ENCODE measurements at regions not wholly inside any gene's neighbourhood (a gene's known extent, or its start where the extent isn't known, plus 50 kb on each side); places are given as distances from the start of the nearest gene placed in this dataset.

DNA sequence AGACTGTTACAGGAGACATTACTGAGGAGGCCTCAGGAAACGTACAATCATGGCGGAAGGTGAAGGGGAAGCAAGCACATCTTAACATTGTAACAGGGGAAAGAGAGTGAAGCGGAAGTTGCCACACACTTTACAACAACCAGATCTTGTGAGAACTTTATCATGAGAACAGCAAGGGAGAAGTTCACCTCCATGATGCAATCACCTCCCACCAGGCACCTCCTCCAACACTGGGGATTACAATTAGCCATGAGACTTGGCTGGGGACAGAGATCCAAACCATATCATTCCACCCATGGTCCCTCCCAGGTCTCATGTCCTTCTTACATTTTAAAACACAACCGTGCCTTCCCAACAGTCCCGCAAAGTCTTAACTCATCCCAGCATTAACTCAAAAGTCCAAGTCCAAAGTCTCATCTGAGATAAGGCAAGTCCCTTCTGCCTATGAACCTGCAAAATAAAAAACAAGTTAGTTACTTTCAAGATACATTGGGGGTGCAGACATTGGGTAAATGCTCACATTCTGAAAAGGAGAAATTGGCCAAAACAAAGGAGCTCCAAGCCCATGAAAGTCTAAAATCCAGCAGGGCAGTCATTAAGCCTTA lies 138.3 kb downstream of the TMEM161B start:
- DNase-seq (ENCODE audit: low read depth): no peak
- TF ChIP-seq, protein P1, sequence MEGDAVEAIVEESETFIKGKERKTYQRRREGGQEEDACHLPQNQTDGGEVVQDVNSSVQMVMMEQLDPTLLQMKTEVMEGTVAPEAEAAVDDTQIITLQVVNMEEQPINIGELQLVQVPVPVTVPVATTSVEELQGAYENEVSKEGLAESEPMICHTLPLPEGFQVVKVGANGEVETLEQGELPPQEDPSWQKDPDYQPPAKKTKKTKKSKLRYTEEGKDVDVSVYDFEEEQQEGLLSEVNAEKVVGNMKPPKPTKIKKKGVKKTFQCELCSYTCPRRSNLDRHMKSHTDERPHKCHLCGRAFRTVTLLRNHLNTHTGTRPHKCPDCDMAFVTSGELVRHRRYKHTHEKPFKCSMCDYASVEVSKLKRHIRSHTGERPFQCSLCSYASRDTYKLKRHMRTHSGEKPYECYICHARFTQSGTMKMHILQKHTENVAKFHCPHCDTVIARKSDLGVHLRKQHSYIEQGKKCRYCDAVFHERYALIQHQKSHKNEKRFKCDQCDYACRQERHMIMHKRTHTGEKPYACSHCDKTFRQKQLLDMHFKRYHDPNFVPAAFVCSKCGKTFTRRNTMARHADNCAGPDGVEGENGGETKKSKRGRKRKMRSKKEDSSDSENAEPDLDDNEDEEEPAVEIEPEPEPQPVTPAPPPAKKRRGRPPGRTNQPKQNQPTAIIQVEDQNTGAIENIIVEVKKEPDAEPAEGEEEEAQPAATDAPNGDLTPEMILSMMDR (IDR thresholded peaks at IDR 0.05; ENCODE audit: control insufficient read depth, insufficient read depth, low read depth, low read length, missing control alignments): no peak
- H3K4me3 ChIP-seq (ENCODE audit: control insufficient read depth, low read depth, low read length): no peak overlapping the region

DNA sequence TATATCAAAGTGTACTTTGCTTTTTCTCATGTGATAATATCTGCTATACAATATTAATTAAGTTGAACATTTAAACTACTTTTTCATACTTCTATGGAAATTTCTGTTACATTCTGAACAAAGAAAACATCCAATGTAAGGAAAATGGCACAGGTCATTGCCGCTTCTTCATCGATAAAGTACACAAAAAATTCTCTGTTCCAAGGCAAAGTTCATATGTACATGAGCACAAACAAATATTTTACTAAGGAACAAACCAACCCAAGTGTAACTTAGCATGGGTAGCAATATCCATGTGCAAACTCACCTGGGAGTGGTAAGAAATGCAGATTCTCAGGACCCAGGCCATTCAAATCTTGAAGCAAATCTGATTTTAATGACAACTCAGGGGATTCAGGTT lies 139.8 kb downstream of the TMEM161B start:
- DNase-seq (ENCODE audit: low read depth): no peak
- TF ChIP-seq, protein P1 (IDR thresholded peaks at IDR 0.05; ENCODE audit: control insufficient read depth, insufficient read depth, low read depth, low read length, missing control alignments): no peak
- no peak overlapping the region for H3K4me3 ChIP-seq (ENCODE audit: control insufficient read depth, low read depth, low read length)

DNA sequence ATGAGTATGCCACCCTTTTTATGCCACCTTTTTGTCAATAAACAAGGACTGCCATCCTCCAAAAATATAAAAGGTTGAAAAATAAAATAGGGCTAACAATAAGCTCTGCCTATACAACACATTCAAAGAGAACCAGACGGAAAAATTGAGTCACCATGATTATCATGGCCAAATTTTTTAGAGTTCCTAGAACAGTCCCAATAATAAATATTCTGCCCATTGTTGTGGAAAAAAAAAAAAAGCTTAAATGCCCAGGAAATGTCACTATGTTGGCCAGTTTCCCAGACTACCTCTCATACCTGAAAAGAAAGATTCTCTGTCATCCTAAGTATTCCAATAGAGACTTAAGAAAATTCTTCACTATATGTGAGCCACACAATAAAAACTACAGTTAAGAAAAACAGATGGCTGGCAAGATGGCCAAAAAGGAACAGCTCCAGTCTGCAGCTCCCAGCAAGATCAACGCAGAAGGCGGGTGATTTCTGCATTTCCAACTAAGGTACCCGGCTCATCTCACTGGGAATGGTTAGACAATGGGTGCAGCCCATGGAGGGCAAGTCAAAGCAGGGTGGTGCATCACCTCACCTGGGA lies 149.0 kb downstream of the TMEM161B start:
- DNase-seq (ENCODE audit: low read depth): no peak
- H3K4me3 ChIP-seq (ENCODE audit: control insufficient read depth, low read depth, low read length): no peak overlapping the region
- TF ChIP-seq, protein P1 (IDR thresholded peaks at IDR 0.05; ENCODE audit: control insufficient read depth, insufficient read depth, low read depth, low read length, missing control alignments): no peak

GRCh38 chr5:88118179-88118578 lies 150.5 kb downstream of the TMEM161B start:
- H3K4me3 ChIP-seq (ENCODE audit: control insufficient read depth, low read depth, low read length): no peak overlapping the region

DNA sequence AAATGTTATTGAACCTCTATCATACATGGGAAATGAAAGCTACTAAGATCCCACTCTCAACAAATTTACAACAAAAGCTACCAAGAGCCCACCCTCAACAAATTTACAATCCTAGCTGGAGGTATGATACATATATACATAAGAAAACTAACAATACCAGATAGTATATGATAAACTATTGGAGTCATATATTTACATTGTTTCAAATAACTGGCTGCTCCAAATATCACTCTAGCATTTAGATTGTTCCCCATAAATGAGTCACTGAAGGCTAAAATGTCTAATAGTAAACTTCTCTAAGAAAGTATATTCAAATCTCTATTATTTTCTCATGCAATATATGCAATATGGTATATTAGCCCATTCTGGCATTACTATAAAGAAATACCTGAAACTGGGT lies 151.1 kb downstream of the TMEM161B start:
- H3K4me3 ChIP-seq (ENCODE audit: control insufficient read depth, low read depth, low read length): no peak overlapping the region
- TF ChIP-seq, protein P1 (IDR thresholded peaks at IDR 0.05; ENCODE audit: control insufficient read depth, insufficient read depth, low read depth, low read length, missing control alignments): no peak
- DNase-seq (ENCODE audit: low read depth): no peak

More at GRCh38 chr5:88118179-88118578, 150.5 kb downstream of the TMEM161B start:
- TF ChIP-seq, protein P1 (IDR thresholded peaks at IDR 0.05; ENCODE audit: control insufficient read depth, insufficient read depth, low read depth, low read length, missing control alignments): no peak
- DNase-seq (ENCODE audit: low read depth): no peak

DNA sequence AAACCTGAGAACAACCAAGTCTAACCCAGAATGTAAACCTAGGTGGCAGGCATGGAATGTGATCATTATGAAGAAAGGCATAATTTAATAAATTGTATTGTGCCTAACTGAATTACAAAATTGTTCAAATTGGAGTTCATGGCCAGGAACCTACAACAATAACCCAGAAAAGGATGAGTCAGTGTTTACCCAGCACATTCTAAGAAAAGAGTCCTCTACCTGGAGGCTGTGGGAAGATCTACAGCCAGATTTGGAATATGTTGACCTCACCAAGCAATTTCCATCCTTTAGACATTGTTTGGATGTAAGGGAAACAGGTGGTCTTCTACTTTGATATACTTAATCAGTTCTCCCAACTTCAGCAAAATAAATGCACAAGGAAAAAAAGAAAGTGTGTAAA lies 152.2 kb downstream of the TMEM161B start:
- no peak for DNase-seq (ENCODE audit: low read depth)
- H3K4me3 ChIP-seq (ENCODE audit: control insufficient read depth, low read depth, low read length): no peak overlapping the region
- TF ChIP-seq, protein P1 (IDR thresholded peaks at IDR 0.05; ENCODE audit: control insufficient read depth, insufficient read depth, low read depth, low read length, missing control alignments): no peak

All from AG09309 (cell line).